ENCODE measurements at regions not wholly inside any gene's neighbourhood (a gene's known extent, or its start where the extent isn't known, plus 50 kb on each side); places are given as distances from the start of the nearest gene placed in this dataset.
"Not testable (repeated sequence)": the region's sequence is repeated elsewhere in the genome, so short reads cannot be mapped to it uniquely, and the experiment has no call there.

DNA sequence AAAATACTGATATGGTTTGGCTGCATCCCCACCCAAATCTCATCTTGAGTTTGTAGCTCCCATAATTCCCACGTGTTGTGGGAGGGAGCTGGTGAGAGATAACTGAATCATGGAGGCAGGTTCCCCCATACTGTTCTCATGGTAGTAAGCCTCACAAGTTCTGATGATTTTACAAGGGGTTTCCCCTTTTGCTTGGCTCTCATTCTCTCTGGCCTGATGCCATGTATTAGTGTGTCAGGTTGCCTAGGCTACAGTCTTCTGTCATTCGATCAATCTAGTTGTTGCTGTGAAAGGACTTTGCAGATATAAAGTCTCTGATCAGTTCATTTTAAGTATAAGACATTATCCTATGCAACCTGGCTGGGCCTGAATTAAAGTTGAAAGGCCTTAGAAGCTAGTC, 209.3 kb upstream of the MAOA start:
- Histone ChIP-seq H3K4me1 (ENCODE audit: control insufficient read depth, insufficient read depth, low read length) (0 out of 2 replicates have a peak, but pooled peaks cover 5% of the 10 kb centered on the region), H3K9ac (ENCODE audit: low read length) (no peak overlapping the region), H3K9me3 (ENCODE audit: control insufficient read depth, insufficient read depth, low read depth, low read length) (peaks cover 24% of the 10 kb centered on the region), H3K27ac (ENCODE audit: low read depth, low read length) (no peak overlapping the region), H3K4me3 (ENCODE audit: low read depth, low read length) (no peak overlapping the region), H3K36me3 (ENCODE audit: control insufficient read depth, insufficient read depth, low read length) (no peaks in the 10 kb centered on the region), H3K27me3 (ENCODE audit: control insufficient read depth, insufficient read depth, low read length) (no peaks in the 10 kb centered on the region)

DNA sequence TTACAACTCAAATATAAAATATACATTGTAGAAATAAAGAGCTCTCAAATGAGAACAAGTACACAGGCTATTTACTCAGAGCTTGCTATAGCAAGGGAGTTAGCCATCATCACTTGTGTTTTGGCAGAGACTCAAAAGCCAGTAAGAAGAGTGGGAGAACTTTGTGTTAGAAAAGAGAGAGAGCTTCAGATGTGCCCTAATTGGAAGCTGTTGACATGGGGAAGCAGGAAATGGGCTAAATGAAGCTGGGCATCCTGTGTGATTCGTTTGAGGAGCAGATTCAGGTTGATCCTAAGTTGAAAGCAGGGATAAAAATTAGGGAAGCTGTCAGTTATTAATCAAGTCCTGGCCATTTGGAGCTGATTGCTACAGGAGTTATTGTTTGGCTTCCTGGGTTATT, 207.4 kb upstream of the MAOA start:
- Histone ChIP-seq H3K4me3 (ENCODE audit: low read depth, low read length) (no peak overlapping the region), H3K9me3 (ENCODE audit: control insufficient read depth, insufficient read depth, low read depth, low read length) (peaks cover 37% of the 10 kb centered on the region), H3K9ac (ENCODE audit: low read length) (no peak overlapping the region), H3K27ac (ENCODE audit: low read depth, low read length) (no peak overlapping the region), H3K4me1 (ENCODE audit: control insufficient read depth, insufficient read depth, low read length) (0 out of 2 replicates have a peak, but pooled peaks cover 5% of the 10 kb centered on the region), H3K27me3 (ENCODE audit: control insufficient read depth, insufficient read depth, low read length) (no peaks in the 10 kb centered on the region), H3K36me3 (ENCODE audit: control insufficient read depth, insufficient read depth, low read length) (no peaks in the 10 kb centered on the region)

DNA sequence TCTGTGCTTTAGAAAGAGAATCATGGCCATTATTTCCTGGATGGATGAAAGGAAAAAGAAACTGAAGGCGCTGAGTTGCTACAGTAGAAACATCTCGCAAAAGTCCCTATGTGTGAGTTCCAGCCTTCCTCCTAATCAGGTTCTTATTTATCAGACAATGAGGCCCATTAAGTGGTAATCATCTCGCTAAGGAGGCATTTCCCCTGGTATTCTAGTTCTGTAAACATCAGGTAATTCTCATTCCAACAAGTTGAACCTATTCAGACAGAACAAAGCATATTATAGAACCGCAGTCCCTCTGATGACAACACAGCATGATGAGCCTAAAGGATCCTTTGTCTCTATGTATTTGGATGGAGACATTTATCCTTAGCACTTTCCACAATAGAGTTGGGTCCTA, 205.7 kb upstream of the MAOA start:
- peak overlapping the region; percentile 37 for H3K27ac ChIP-seq (ENCODE audit: low read depth, low read length)
- H3K36me3 ChIP-seq (ENCODE audit: control insufficient read depth, insufficient read depth, low read length) = no peaks in the 10 kb centered on the region
- no peak overlapping the region for H3K9ac ChIP-seq (ENCODE audit: low read length)
- H3K4me1 ChIP-seq (ENCODE audit: control insufficient read depth, insufficient read depth, low read length) = 0 out of 2 replicates have a peak, but pooled peaks cover 5% of the 10 kb centered on the region
- H3K4me3 ChIP-seq (ENCODE audit: low read depth, low read length) = no peak overlapping the region
- no peaks in the 10 kb centered on the region for H3K27me3 ChIP-seq (ENCODE audit: control insufficient read depth, insufficient read depth, low read length)
- H3K9me3 ChIP-seq (ENCODE audit: control insufficient read depth, insufficient read depth, low read depth, low read length) = peaks cover 44% of the 10 kb centered on the region

DNA sequence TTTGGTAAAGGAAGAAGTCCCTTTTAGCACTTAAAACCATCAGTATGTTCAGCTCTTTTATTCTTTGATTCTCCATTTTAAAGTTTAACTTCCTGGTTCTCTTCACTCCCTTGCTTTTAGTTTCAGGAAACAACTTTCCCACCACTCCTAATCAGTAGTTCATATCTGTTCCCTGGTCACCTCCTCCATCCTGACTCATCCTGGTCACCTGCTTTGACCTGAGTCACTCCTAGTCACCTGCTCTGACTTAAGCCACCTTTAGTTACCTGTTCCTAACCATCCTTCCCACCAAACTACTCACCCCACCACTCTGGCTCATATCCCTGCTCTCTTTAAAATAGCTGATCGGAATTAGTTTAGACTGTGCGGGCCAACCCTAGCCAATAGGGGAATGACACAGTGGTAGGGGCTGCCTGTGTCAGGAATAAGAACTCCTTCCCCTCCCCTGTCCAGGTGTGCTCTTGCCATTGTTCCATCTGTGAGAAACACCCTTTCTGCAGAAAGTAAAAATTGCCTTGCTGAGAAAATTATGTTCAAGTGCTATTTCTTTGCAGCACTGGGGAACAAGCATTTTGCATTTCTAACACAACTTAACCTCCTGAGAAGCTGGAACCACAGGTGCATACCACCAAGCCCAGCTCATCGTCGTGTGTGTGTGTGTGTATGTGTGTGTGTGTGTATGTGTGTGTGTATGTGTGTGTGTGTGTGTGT, 204.0 kb upstream of the MAOA start:
- not testable (repeated sequence) for H3K9ac ChIP-seq (ENCODE audit: low read length); H3K36me3 ChIP-seq (ENCODE audit: control insufficient read depth, insufficient read depth, low read length); H3K27me3 ChIP-seq (ENCODE audit: control insufficient read depth, insufficient read depth, low read length); H3K4me3 ChIP-seq (ENCODE audit: low read depth, low read length); H3K27ac ChIP-seq (ENCODE audit: low read depth, low read length); H3K4me1 ChIP-seq (ENCODE audit: control insufficient read depth, insufficient read depth, low read length)
- peaks cover 40% of the 10 kb centered on the region for H3K9me3 ChIP-seq (ENCODE audit: control insufficient read depth, insufficient read depth, low read depth, low read length)

DNA sequence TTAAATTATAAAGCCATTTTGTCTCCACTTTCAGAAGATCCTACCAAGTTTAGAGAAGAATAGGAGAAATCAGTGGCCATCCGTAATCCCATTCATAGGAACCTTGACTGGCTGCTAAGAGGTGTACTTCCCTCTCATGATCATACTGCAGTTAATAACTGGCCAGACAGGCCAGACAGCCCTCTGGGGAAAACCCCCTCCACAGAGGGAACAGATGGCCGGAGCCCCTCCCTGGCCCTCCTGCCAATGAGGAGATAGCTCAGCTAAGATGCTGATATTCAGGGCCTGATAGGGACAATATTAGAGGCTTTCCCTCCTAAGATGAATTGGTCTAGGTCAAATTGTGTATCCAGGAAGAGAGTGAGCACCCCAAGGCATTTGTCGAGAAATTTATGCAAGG, 200.0 kb upstream of the MAOA start:
- no peak overlapping the region for H3K27ac ChIP-seq (ENCODE audit: low read depth, low read length)
- H3K4me3 ChIP-seq (ENCODE audit: low read depth, low read length) = no peak overlapping the region
- no peaks in the 10 kb centered on the region for H3K27me3 ChIP-seq (ENCODE audit: control insufficient read depth, insufficient read depth, low read length)
- H3K9me3 ChIP-seq (ENCODE audit: control insufficient read depth, insufficient read depth, low read depth, low read length) = peaks cover 33% of the 10 kb centered on the region
- H3K36me3 ChIP-seq (ENCODE audit: control insufficient read depth, insufficient read depth, low read length) = no peaks in the 10 kb centered on the region
- H3K9ac ChIP-seq (ENCODE audit: low read length) = no peak overlapping the region
- H3K4me1 ChIP-seq (ENCODE audit: control insufficient read depth, insufficient read depth, low read length) = peaks cover 7% of the 10 kb centered on the region

DNA sequence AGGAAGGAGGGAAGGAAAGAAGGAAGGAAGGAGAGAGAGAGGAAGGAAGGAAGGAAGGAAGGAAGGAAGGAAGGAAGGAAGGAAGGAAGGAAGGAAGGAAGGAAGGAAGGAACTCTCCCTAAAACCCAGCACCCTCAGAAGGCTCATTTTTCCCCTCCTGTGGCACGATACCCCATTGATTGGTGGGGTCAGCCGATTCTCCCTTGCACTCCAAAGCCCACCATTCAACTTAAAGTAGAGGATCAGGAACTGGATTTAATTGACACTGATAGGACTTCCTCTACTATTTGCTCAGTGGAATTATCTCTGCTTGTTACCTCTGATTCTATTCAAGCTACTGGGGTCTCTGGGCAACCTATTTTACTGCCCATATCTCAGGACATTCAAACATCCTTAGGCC, 199.2 kb upstream of the MAOA start:
- Histone ChIP-seq H3K4me1 (ENCODE audit: control insufficient read depth, insufficient read depth, low read length) (peaks cover 7% of the 10 kb centered on the region), H3K4me3 (ENCODE audit: low read depth, low read length) (no peak overlapping the region), H3K27ac (ENCODE audit: low read depth, low read length) (no peak overlapping the region), H3K36me3 (ENCODE audit: control insufficient read depth, insufficient read depth, low read length) (no peaks in the 10 kb centered on the region), H3K27me3 (ENCODE audit: control insufficient read depth, insufficient read depth, low read length) (no peaks in the 10 kb centered on the region), H3K9ac (ENCODE audit: low read length) (no peak overlapping the region), H3K9me3 (ENCODE audit: control insufficient read depth, insufficient read depth, low read depth, low read length) (peaks cover 24% of the 10 kb centered on the region)

DNA sequence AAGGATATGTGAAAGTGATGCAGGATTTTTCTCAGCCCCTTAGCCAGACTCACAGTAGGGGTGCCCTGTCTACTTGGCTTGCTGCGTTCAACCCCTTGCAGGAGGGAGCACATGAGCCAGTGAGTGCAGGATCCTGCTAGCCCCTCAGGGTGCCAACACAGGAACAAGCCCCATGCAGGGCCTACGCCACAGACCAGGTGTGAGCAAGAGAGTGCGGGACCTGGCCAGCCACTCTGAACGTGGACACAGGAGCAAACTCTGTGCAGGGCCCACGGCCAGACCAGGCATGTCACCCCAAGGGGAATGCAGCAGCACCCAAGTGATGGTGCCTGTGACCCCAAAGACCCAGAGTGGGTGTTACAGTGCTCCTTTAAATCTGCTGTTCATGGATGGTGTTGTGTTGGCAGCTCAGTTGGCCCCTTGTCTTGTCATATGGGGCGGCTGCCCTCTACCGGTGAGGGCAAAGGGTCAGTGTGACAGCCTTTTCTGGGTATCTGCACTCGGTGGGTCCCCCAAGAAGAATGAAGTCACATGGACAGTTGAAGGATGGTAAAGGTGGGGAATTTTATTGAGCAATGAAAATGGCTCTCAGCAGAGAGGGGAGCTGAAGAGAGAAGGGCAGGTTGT, 188.4 kb upstream of the MAOA start:
- no peaks in the 10 kb centered on the region for H3K4me1 ChIP-seq (ENCODE audit: control insufficient read depth, insufficient read depth, low read length)
- no peak overlapping the region for H3K4me3 ChIP-seq (ENCODE audit: low read depth, low read length)
- H3K9me3 ChIP-seq (ENCODE audit: control insufficient read depth, insufficient read depth, low read depth, low read length) = no peaks in the 10 kb centered on the region; the same call in 1 of the 2 replicates
- H3K9ac ChIP-seq (ENCODE audit: low read length) = no peak overlapping the region
- no peak overlapping the region for H3K27ac ChIP-seq (ENCODE audit: low read depth, low read length)
- no peaks in the 10 kb centered on the region for H3K36me3 ChIP-seq (ENCODE audit: control insufficient read depth, insufficient read depth, low read length)
- peaks cover 3% of the 10 kb centered on the region; the same call in 1 of the 2 replicates for H3K27me3 ChIP-seq (ENCODE audit: control insufficient read depth, insufficient read depth, low read length)

DNA sequence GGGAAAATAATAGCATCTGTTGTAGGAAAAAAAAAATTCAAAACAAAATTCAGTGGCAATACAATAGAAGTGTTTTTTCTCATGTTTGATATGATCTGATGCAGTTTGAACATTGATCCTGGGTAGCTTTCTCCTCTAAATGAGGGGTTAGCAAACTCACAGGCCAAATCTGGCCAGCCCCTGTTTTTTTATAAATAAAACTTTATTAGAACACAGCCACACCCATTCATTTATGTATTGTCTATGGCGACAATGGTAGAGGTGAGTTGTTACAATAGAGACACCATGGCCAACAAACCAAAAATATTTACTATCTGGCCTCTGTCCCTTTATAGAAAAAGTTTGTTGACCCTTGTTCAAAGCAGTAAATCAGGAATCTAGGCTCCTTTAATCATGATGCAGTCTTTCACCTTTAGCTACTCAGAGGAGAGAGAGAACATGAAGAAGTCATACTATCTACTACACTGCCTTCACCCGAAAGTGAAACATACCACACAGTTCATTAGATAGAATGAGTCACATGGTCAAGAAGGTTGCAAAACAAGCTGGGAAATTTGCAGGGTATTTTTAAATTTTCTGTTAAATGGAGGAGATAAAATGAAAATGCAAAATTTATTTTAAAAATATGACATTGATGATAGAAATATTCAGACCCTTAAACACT, 186.6 kb upstream of the MAOA start:
- H3K4me3 ChIP-seq (ENCODE audit: low read depth, low read length) = no peak overlapping the region
- no peak overlapping the region for H3K27ac ChIP-seq (ENCODE audit: low read depth, low read length)
- no peak overlapping the region for H3K9ac ChIP-seq (ENCODE audit: low read length)
- H3K4me1 ChIP-seq (ENCODE audit: control insufficient read depth, insufficient read depth, low read length) = peaks cover 1% of the 10 kb centered on the region; the same call in 1 of the 2 replicates
- H3K36me3 ChIP-seq (ENCODE audit: control insufficient read depth, insufficient read depth, low read length) = no peaks in the 10 kb centered on the region
- H3K27me3 ChIP-seq (ENCODE audit: control insufficient read depth, insufficient read depth, low read length) = peaks cover 3% of the 10 kb centered on the region; the same call in 1 of the 2 replicates
- no peaks in the 10 kb centered on the region; the same call in 1 of the 2 replicates for H3K9me3 ChIP-seq (ENCODE audit: control insufficient read depth, insufficient read depth, low read depth, low read length)

DNA sequence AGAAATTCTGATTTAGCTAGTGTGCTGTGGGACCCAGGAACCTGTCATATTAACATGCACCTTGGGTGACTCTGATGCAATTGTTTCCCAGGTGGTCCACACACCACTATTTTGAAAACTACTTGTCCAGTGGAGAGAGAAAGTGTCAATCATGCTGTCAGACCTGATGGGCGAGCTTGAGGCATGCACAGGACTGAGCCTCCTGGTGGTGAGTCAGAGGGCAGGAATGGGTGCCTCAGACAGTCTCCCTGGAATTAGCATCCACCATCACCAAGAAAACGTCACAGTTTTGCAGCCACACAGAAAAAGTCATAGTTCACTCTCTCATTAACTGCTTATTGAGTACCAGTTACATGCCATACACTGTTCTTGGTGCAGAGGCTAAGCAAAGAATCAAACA, 181.8 kb upstream of the MAOA start:
- H3K36me3 ChIP-seq (ENCODE audit: control insufficient read depth, insufficient read depth, low read length) = no peaks in the 10 kb centered on the region
- no peak overlapping the region for H3K27ac ChIP-seq (ENCODE audit: low read depth, low read length)
- no peak overlapping the region for H3K9ac ChIP-seq (ENCODE audit: low read length)
- peaks cover 3% of the 10 kb centered on the region; the same call in 1 of the 2 replicates for H3K27me3 ChIP-seq (ENCODE audit: control insufficient read depth, insufficient read depth, low read length)
- no peak overlapping the region for H3K4me3 ChIP-seq (ENCODE audit: low read depth, low read length)
- H3K4me1 ChIP-seq (ENCODE audit: control insufficient read depth, insufficient read depth, low read length) = peaks cover 2% of the 10 kb centered on the region; the same call in 1 of the 2 replicates
- no peaks in the 10 kb centered on the region; the same call in 1 of the 2 replicates for H3K9me3 ChIP-seq (ENCODE audit: control insufficient read depth, insufficient read depth, low read depth, low read length)

DNA sequence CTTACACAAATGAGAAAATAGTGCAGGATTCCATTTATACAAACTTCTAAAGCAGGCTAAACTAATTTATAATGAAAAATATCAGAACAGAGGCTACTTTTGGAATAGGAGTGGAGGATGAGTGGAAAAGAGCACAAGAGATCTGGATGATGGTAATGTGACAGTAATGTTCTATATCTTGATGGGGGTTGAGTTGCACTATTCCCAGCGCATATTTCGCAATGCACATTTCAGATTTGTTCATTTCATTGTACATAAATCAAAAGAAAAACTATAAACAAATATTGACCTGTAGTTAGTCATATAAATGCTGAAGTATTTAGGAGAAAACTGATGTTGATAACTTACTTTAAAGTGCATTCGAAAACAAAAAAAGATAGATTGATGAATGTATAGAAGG, 177.0 kb upstream of the MAOA start:
- no peak overlapping the region for H3K9ac ChIP-seq (ENCODE audit: low read length)
- peaks cover 26% of the 10 kb centered on the region; the same call in 1 of the 2 replicates for H3K4me1 ChIP-seq (ENCODE audit: control insufficient read depth, insufficient read depth, low read length)
- no peaks in the 10 kb centered on the region for H3K36me3 ChIP-seq (ENCODE audit: control insufficient read depth, insufficient read depth, low read length)
- H3K9me3 ChIP-seq (ENCODE audit: control insufficient read depth, insufficient read depth, low read depth, low read length) = no peaks in the 10 kb centered on the region
- no peak overlapping the region for H3K27ac ChIP-seq (ENCODE audit: low read depth, low read length)
- H3K4me3 ChIP-seq (ENCODE audit: low read depth, low read length) = no peak overlapping the region
- peaks cover 3% of the 10 kb centered on the region; the same call in 1 of the 2 replicates for H3K27me3 ChIP-seq (ENCODE audit: control insufficient read depth, insufficient read depth, low read length)

DNA sequence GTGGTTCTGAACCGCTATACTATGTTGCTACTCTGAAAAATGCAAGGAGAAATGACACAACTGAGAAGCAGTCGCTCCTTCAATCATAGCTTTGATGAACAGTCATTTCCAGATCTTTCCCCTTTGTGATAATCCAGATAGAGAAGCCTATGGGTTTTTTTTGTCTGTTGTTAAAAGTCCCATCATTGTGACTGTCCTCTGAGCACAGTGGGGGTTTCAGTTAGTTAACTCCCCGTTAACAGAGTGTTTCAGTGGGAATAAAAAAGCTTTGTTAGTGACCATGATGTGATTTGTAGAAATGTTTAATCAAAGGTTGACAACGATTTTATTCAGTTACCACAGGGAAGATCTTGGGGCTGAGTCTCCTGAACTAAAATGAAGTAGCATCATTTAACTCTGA, 176.2 kb upstream of the MAOA start:
- Histone ChIP-seq H3K27ac (ENCODE audit: low read depth, low read length) (no peak overlapping the region), H3K36me3 (ENCODE audit: control insufficient read depth, insufficient read depth, low read length) (no peaks in the 10 kb centered on the region), H3K27me3 (ENCODE audit: control insufficient read depth, insufficient read depth, low read length) (peaks cover 3% of the 10 kb centered on the region; the same call in 1 of the 2 replicates), H3K4me3 (ENCODE audit: low read depth, low read length) (no peak overlapping the region), H3K9me3 (ENCODE audit: control insufficient read depth, insufficient read depth, low read depth, low read length) (no peaks in the 10 kb centered on the region), H3K9ac (ENCODE audit: low read length) (no peak overlapping the region), H3K4me1 (ENCODE audit: control insufficient read depth, insufficient read depth, low read length) (peaks cover 24% of the 10 kb centered on the region; the same call in 1 of the 2 replicates)
